ENCODE measurements at regions not wholly inside any gene's neighbourhood (a gene's known extent, or its start where the extent isn't known, plus 50 kb on each side); places are given as distances from the start of the nearest gene placed in this dataset.

- no peak overlapping the region for H3K4me3 ChIP-seq (ENCODE audit: low read depth, low read length)
- TF ChIP-seq CTCF (conservative IDR thresholded peaks at IDR 0.05; ENCODE audit: low read depth, low read length): no peak
- DNase-seq (ENCODE audit: low read depth): no peak
Observed at GRCh38 chr6:170124836-170125235, 166.0 kb downstream of the DLL1 start.

- DNase-seq (ENCODE audit: low read depth): no peak
- no peak for TF ChIP-seq CTCF (conservative IDR thresholded peaks at IDR 0.05; ENCODE audit: low read depth, low read length)
- H3K4me3 ChIP-seq (ENCODE audit: low read depth, low read length): no peak overlapping the region
Observed at GRCh38 chr6:170124150-170124549, 166.7 kb downstream of the DLL1 start.

GRCh38 chr6:170122651-170123050 is 168.2 kb downstream of the DLL1 start:
- no peak for DNase-seq (ENCODE audit: low read depth)
- no peak for TF ChIP-seq CTCF (conservative IDR thresholded peaks at IDR 0.05; ENCODE audit: low read depth, low read length)
- H3K4me3 ChIP-seq (ENCODE audit: low read depth, low read length): no peak overlapping the region

GRCh38 chr6:170117111-170117972 is 173.5 kb downstream of the DLL1 start:
- no peak for TF ChIP-seq CTCF (conservative IDR thresholded peaks at IDR 0.05; ENCODE audit: low read depth, low read length)
- no peak overlapping the region for H3K4me3 ChIP-seq (ENCODE audit: low read depth, low read length)
- DNase-seq (ENCODE audit: low read depth): no peak

GRCh38 chr6:170116636-170117035 is 174.2 kb downstream of the DLL1 start:
- no peak for TF ChIP-seq CTCF (conservative IDR thresholded peaks at IDR 0.05; ENCODE audit: low read depth, low read length)
- no peak for DNase-seq (ENCODE audit: low read depth)
- H3K4me3 ChIP-seq (ENCODE audit: low read depth, low read length): no peak overlapping the region

GRCh38 chr6:170114956-170115855 is 175.7 kb downstream of the DLL1 start:
- DNase-seq (ENCODE audit: low read depth): no peak
- no peak for TF ChIP-seq CTCF (conservative IDR thresholded peaks at IDR 0.05; ENCODE audit: low read depth, low read length)
- no peak overlapping the region for H3K4me3 ChIP-seq (ENCODE audit: low read depth, low read length)
